Astrocyte of the cerebellum (primary cell): ENCODE measurements at regions not wholly inside any gene's neighbourhood (a gene's known extent, or its start where the extent isn't known, plus 50 kb on each side); places are given as distances from the start of the nearest gene placed in this dataset.
"Not testable (repeated sequence)": the region's sequence is repeated elsewhere in the genome, so short reads cannot be mapped to it uniquely, and the experiment has no call there.

ENCODE experiments used
- DNase-seq: peaks from one replicate; pipeline ENCODE4 v3.0.0-alpha.2; 2011; ENCODE audit warnings: low read depth
- H3K4me3 ChIP-seq: 2 replicates; pipeline ENCODE4 v1.5.1; 2011; ENCODE audit warnings: mild to moderate bottlenecking, low read depth, low read length, moderate library complexity
- CTCF ChIP-seq: IDR thresholded peaks from 2 replicates; pipeline ENCODE4 v1.5.1; 2012; ENCODE audit warnings: low read length, low read depth, moderate library complexity, mild to moderate bottlenecking; ENCODE audit errors: missing control alignments
- in situ Hi-C: cut with HindIII; loops from 2 replicates; pipeline ENCODE4 v1.10.0; 2017; ENCODE audit warnings: low sequenced_read_pairs

GRCh38 chr12:127150956-127151355 lies 1116.0 kb upstream of the TMEM132C start:
- in situ Hi-C loops, result no loop called here
- no peak for TF ChIP-seq CTCF
- no peak for DNase-seq
- no peak overlapping the region for H3K4me3 ChIP-seq

- no peak overlapping the region for H3K4me3 ChIP-seq
- DNase-seq, result no peak
- in situ Hi-C loops, result no loop called here
- TF ChIP-seq CTCF, result no peak
Observed at GRCh38 chr12:127153996-127154395, 1113.0 kb upstream of the TMEM132C start.

DNA sequence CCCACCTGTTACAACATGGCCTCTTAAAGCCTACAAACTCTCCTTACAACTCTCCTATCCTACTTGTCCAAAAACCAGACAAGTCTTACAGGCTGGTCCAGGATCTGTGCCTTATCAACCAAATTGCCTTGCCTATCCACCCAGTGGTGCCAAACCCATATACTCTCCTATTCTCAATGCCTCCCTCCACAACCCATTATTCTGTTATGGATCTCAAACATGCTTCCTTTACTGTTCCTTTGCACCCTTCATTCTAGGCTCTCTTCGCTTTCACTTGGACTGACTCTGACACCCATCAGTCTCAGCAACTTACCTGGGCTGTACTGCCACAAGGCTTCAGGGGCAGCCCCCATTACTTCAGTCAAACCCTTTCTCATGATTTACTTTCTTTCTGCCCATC lies 1112.1 kb upstream of the TMEM132C start:
- in situ Hi-C loops, H3K4me3 ChIP-seq, DNase-seq: not testable (repeated sequence)

DNA sequence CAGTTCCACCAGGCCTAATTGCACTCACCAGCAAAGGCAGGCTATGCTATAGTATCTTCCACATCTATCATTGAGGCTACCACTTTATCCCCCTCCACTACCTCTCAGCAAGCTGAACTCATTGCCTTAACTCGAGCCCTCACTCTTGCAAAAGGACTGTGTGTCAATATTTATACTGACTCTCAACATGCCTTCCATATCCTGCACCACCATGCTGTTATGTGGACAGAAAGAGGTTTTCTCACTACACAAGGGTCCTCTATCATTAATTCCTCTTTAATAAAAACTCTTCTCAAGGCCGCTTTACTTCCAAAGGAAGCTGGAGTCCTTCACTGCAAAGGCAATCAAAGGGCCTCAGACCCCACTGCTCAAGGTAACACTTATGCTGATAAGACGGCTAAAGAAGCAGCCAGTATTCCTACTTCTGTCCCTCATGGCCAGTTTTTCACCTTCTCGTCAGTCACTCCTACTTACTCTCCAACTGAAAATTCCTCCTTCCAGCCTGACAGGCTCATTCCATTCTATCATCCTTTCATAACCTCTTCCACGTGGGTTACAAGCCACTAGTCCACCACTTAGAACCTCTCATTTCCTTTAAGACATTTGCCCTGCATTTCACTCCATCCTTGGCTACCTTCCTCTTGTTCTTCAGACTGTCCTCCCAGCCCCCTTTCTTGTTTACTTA lies 1110.9 kb upstream of the TMEM132C start:
- in situ Hi-C loops, DNase-seq, H3K4me3 ChIP-seq: not testable (repeated sequence)

GRCh38 chr12:127157501-127158366 lies 1109.2 kb upstream of the TMEM132C start:
- in situ Hi-C loops, DNase-seq, H3K4me3 ChIP-seq: not testable (repeated sequence)

GRCh38 chr12:127158385-127159061 lies 1108.4 kb upstream of the TMEM132C start:
- in situ Hi-C loops, result no loop called here
- DNase-seq, result no peak
- no peak for TF ChIP-seq CTCF
- no peak overlapping the region for H3K4me3 ChIP-seq

DNA sequence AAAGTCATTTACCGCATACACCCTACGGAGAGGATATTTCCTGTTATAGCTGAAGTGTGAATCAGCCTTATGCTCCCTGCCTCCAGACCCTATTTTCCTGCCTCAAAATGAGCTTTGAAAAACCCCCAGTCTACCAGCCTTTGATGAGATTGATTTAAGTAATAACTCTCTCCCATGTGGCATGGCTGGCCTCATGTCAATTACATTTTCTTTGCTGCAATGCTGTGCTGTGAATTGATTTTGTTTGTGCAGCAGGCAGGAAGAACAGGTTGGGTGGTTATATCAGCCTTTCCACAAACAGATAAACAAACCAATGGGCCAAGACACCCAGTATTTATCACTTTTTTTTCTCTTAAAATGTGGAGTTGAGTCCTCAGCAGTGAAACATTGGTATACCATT lies 1105.5 kb upstream of the TMEM132C start:
- DNase-seq, result no peak
- TF ChIP-seq CTCF, result no peak
- in situ Hi-C loops, result no loop called here
- no peak overlapping the region for H3K4me3 ChIP-seq

DNA sequence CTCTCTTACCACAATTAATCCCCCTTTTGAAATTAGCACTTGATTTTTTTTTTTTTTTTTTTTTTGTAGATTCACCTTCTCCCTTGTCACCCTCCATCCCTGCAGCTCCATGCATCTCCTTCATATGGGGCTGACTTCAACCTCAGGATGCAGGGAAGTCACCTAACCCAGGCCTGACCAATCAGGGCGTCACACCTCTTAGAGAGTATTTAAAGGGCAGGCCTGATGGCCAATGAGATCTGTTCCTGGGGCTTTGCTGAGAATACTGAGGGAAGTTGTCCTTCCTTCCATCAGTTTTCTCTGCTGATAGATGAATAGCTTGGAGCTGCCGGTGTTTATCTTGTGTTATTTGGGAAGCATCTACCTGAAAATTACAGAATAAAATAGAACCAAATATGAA lies 1104.7 kb upstream of the TMEM132C start:
- in situ Hi-C loops, result no loop called here
- DNase-seq, result no peak
- no peak overlapping the region for H3K4me3 ChIP-seq
- TF ChIP-seq CTCF, result no peak
